Heart right ventricle (tissue), 16 donors: ENCODE measurements at regions not wholly inside any gene's neighbourhood (a gene's known extent, or its start where the extent isn't known, plus 50 kb on each side); places are given as distances from the start of the nearest gene placed in this dataset.

Experiments used
- ATAC-seq, 8 donors: fragments of 200-7000 bp; cut with Tn5 transposase; one replicate each; pipeline ENCODE4 v1.9.1; 2020; ENCODE audit warnings: mild to moderate bottlenecking in 8 of 8, moderate library complexity in 8 of 8, moderate number of reproducible peaks in 1 of 8
- DNase-seq, 2 donors: peaks; one replicate each; pipeline ENCODE4 v3.0.0-alpha.2; 2020
- H3K27ac ChIP-seq, 10 donors: fragments of 200-600 bp; sonication (generic) in 2 of 10; one replicate each; pipeline versions ENCODE4 v1.5.0 to v1.8.0; 2020 to 2022; ENCODE audit warnings: mild to moderate bottlenecking in 3 of 10
- H3K27me3 ChIP-seq, 7 donors: fragments of 200-600 bp; one replicate each; pipeline ENCODE4 v1.8.0; 2021 to 2022; ENCODE audit warnings: mild to moderate bottlenecking in 2 of 7
- H3K36me3 ChIP-seq, 9 donors: fragments of 200-600 bp; sonication (generic) in 1 of 9; one replicate each; pipeline versions ENCODE4 v1.5.0 to v1.8.0; 2020 to 2022; ENCODE audit warnings: mild to moderate bottlenecking in 2 of 9
- H3K4me1 ChIP-seq, 9 donors: fragments of 200-600 bp; sonication (generic) in 1 of 9; one replicate each; pipeline versions ENCODE4 v1.5.0 to v1.8.0; 2020 to 2022; ENCODE audit warnings: mild to moderate bottlenecking in 4 of 9
- H3K4me3 ChIP-seq, 10 donors: fragments of 200-600 bp; sonication (generic) in 2 of 10; one replicate each; pipeline versions ENCODE4 v1.5.0 to v1.8.0; 2020 to 2022; ENCODE audit warnings: mild to moderate bottlenecking in 7 of 10, moderate library complexity in 2 of 10
- H3K9me3 ChIP-seq, 11 donors: fragments of 200-600 bp in 10 of 11; sonication (generic) in 2 of 11; one replicate each; pipeline versions ENCODE4 v1.5.0 to v1.8.0; 2013 to 2022; ENCODE audit warnings: mild to moderate bottlenecking in 2 of 11, control low read depth in 1 of 11, moderate library complexity in 1 of 11
- CTCF ChIP-seq, 9 donors: fragments of 200-600 bp; sonication (generic) in 2 of 9; IDR thresholded peaks; one replicate each; pipeline versions ENCODE4 v1.5.0 to v1.8.0; 2021 to 2022; ENCODE audit warnings: antibody characterized with exemption in 9 of 9, mild to moderate bottlenecking in 5 of 9, moderate library complexity in 1 of 9
- whole genome bisulfite sequencing, 2 donors: extraction: QIAGEN DNeasy Blood & Tissue Kit; methylation state at CpG; one replicate each; pipeline ENCODE4 v1.1.7; 2013; ENCODE audit warnings: inconsistent platforms in 1 of 2; 5-methylcytosine and 5-hydroxymethylcytosine counted together
- intact Hi-C, 10 donors: fragments of 100-400 bp; cut with DNase I; formaldehyde crosslinking; loops; one replicate each; pipeline versions ENCODE4 v1.11.1 to v1.14.2; 2022
- donor health status: Arrhythmogenic right ventricular cardiomyopathy.
- donor health status: ischemic (EF 13 %, LVEDD 7.1; RV severe dilation, severe dysfunction).
- donor health status: healthy with polysubstance abuse.
- donor health status: DM: no; HTN: yes; CAD: no.
- donor health status: DM: no; HTN: no; CAD: no.
- donor health status: ischemic (EF 25% LVEDD 6.9; RV normal size, moderate dysfunction).
- donor health status: ischemic (EF 25% LVEDD 5.7; RV mildly dilated, moderate dysfunction).
- donor health status: healthy.
- donor health status: DM: yes; HTN: yes; CAD: no.
- donor health status: Ischemic cardiomyopathy.
- donor health status: ischemic (EF 35%, LVEDD 5.7; RV mildly dilated, moderate dysfunction).
- donor health status: nonischemic (EF 11% LVEDD 7.7; RV severe dilation, severe dysfunction).
- donor health status: DM: yes; HTN: yes; CAD: no.
- donor health status: PGD.
- donor health status: ischemic (EF 29% LVEDD 5.4; RV normal size, mild dysfunction).
- donor health status: nonischemic (EF 23%, LVEDD 6.1; RV moderate dilation, normal function).

- no peak for ATAC-seq
- TF ChIP-seq CTCF (IDR thresholded peaks at IDR 0.05) = no peak
- intact Hi-C loops = no loop called here
Observed at GRCh38 chr7:110003827-110004226, 1087.1 kb upstream of the LRRN3 start.

GRCh38 chr7:110007320-110008063, 1083.4 kb upstream of the LRRN3 start:
- Histone ChIP-seq H3K36me3 (no peaks in the 10 kb centered on the region), H3K4me1 (no peaks in the 10 kb centered on the region), H3K27ac (no peak overlapping the region), H3K4me3 (no peak overlapping the region), H3K9me3 (no peaks in the 10 kb centered on the region), H3K27me3 (no peaks in the 10 kb centered on the region)
- intact Hi-C loops = no loop called here
- DNase-seq = no peak
- ATAC-seq = no peak
- 68 to 69% methylated on average over 4 of the region's 4 CpGs for WGBS, 2 donors
- no peak for TF ChIP-seq CTCF (IDR thresholded peaks at IDR 0.05)

More at GRCh38 chr7:110003827-110004226, 1087.1 kb upstream of the LRRN3 start:
- Histone ChIP-seq H3K4me1 (no peaks in the 10 kb centered on the region), H3K9me3 (no peaks in the 10 kb centered on the region), H3K27me3 (no peaks in the 10 kb centered on the region), H3K36me3 (no peaks in the 10 kb centered on the region), H3K4me3 (no peak overlapping the region), H3K27ac (no peak overlapping the region)
- WGBS, 2 donors = 79% methylated on average over 1 of the region's 1 CpG
- no peak for DNase-seq

- no peaks in the 10 kb centered on the region for H3K9me3 ChIP-seq
- no peak for TF ChIP-seq CTCF (IDR thresholded peaks at IDR 0.05)
- ATAC-seq = no peak
- H3K27ac ChIP-seq = no peak overlapping the region
- H3K27me3 ChIP-seq = no peaks in the 10 kb centered on the region
- DNase-seq = no peak
- intact Hi-C loops = no loop called here
- WGBS, 2 donors = 58 to 70% methylated on average over 3 of the region's 3 CpGs
- no peak overlapping the region for H3K4me3 ChIP-seq
- no peaks in the 10 kb centered on the region for H3K4me1 ChIP-seq
- H3K36me3 ChIP-seq = no peaks in the 10 kb centered on the region
Observed at GRCh38 chr7:110010359-110010758, 1080.6 kb upstream of the LRRN3 start.

- Histone ChIP-seq H3K4me3 (no peak overlapping the region), H3K27me3 (no peaks in the 10 kb centered on the region), H3K4me1 (no peaks in the 10 kb centered on the region), H3K9me3 (peaks cover 0 to 16% (median 0%) of the 10 kb centered on the region in 11 donors), H3K27ac (no peak overlapping the region), H3K36me3 (no peaks in the 10 kb centered on the region)
- ATAC-seq = no peak
- no peak for TF ChIP-seq CTCF (IDR thresholded peaks at IDR 0.05)
- intact Hi-C loops = no loop called here
- WGBS, 2 donors = 76 to 79% methylated on average over 1 of the region's 1 CpG
- no peak for DNase-seq
Observed at GRCh38 chr7:110017405-110017804, 1073.5 kb upstream of the LRRN3 start.
